ENCODE measurements at regions not wholly inside any gene's neighbourhood (a gene's known extent, or its start where the extent isn't known, plus 50 kb on each side); places are given as distances from the start of the nearest gene placed in this dataset.

GRCh38 chr14:22011253-22011642 lies 337.6 kb upstream of the OR4E1 start:
- no peak for DNase-seq

GRCh38 chr14:22010545-22011252 lies 337.1 kb upstream of the OR4E1 start:
- peak in 2 of 3 donors; percentile 16 to 47 for DNase-seq

GRCh38 chr14:22008766-22009165 lies 335.1 kb upstream of the OR4E1 start:
- DNase-seq: no peak

- no peak for DNase-seq
These were observed 334.3 kb upstream of the OR4E1 start for GRCh38 chr14:22007784-22008412.

- no peak for DNase-seq
These were observed 333.7 kb upstream of the OR4E1 start for GRCh38 chr14:22007363-22007762.

- no peak for DNase-seq
These were observed 329.8 kb upstream of the OR4E1 start for GRCh38 chr14:22003461-22003860.

- peak in 2 of 3 donors; percentile 15 to 23 for DNase-seq
These were observed 329.3 kb upstream of the OR4E1 start for GRCh38 chr14:22002860-22003284.

- DNase-seq: no peak
These were observed 325.8 kb upstream of the OR4E1 start for GRCh38 chr14:21999402-21999801.

- DNase-seq: peak in 2 of 3 donors; percentile 7 to 10
These were observed 323.7 kb upstream of the OR4E1 start for GRCh38 chr14:21997300-21997699.

GRCh38 chr14:21995332-21995731 lies 321.7 kb upstream of the OR4E1 start:
- DNase-seq: no peak

GRCh38 chr14:21993837-21994236 lies 320.2 kb upstream of the OR4E1 start:
- no peak for DNase-seq

GRCh38 chr14:21993070-21993469 lies 319.5 kb upstream of the OR4E1 start:
- DNase-seq: no peak

- no peak for DNase-seq
These were observed 317.5 kb upstream of the OR4E1 start for GRCh38 chr14:21991130-21991529.

GRCh38 chr14:21990116-21990515 lies 316.5 kb upstream of the OR4E1 start:
- peak in 2 of 3 donors; percentile 7 to 14 for DNase-seq

GRCh38 chr14:21989090-21989489 lies 315.5 kb upstream of the OR4E1 start:
- DNase-seq: no peak

GRCh38 chr14:21988413-21988812 lies 314.8 kb upstream of the OR4E1 start:
- no peak for DNase-seq

- peak; percentile 65 to 75 (median 68) for DNase-seq
These were observed 314.3 kb upstream of the OR4E1 start for GRCh38 chr14:21987937-21988336.

- no peak for DNase-seq
These were observed 311.5 kb upstream of the OR4E1 start for GRCh38 chr14:21985081-21985480.

GRCh38 chr14:21978999-21979314 lies 305.3 kb upstream of the OR4E1 start:
- no peak for DNase-seq

GRCh38 chr14:21978184-21978998 lies 304.8 kb upstream of the OR4E1 start:
- peak; percentile 56 to 69 (median 67) for DNase-seq

GRCh38 chr14:21974741-21975140 lies 301.1 kb upstream of the OR4E1 start:
- DNase-seq: no peak

- no peak for DNase-seq
These were observed 291.4 kb upstream of the OR4E1 start for GRCh38 chr14:21965042-21965441.

GRCh38 chr14:21964180-21964579 lies 290.6 kb upstream of the OR4E1 start:
- no peak for DNase-seq

GRCh38 chr14:21960636-21961035 lies 287.0 kb upstream of the OR4E1 start:
- DNase-seq: no peak

Data from suppressor macrophage treated with lipopolysaccharide for 1 hour (primary cell).